Bronchial epithelial cell (primary cell): ENCODE measurements at regions not wholly inside any gene's neighbourhood (a gene's known extent, or its start where the extent isn't known, plus 50 kb on each side); places are given as distances from the start of the nearest gene placed in this dataset.

Experiments
- DNase-seq: peaks from one replicate; pipeline ENCODE4 v3.0.0-alpha.2; 2010; ENCODE audit warnings: low read depth
- FAIRE-seq: peaks from 2 replicates; lab custom pipeline; 2011; peaks lifted over from hg19 to GRCh38; lab: Jason Lieb, UNC
- H3K27me3 ChIP-seq: 2 replicates; pipeline ENCODE4 v1.5.1; 2011; ENCODE audit warnings: low read length; ENCODE audit not compliant: control insufficient read depth, insufficient read depth
- H3K36me3 ChIP-seq: 2 replicates; pipeline ENCODE4 v1.5.1; 2011; ENCODE audit warnings: low read length; ENCODE audit not compliant: control insufficient read depth, insufficient read depth
- H3K4me3 ChIP-seq: 2 replicates; pipeline ENCODE4 v1.5.1; 2011; ENCODE audit warnings: mild to moderate bottlenecking, low read depth, low read length, control low read depth
- TF ChIP-seq, protein P1 (sequence below): IDR thresholded peaks from 2 replicates; pipeline ENCODE4 v1.5.1; 2011; ENCODE audit warnings: mild to moderate bottlenecking, moderate library complexity, low read length, control low read depth, inconsistent platforms; ENCODE audit not compliant: insufficient read depth, severe bottlenecking

DNA sequence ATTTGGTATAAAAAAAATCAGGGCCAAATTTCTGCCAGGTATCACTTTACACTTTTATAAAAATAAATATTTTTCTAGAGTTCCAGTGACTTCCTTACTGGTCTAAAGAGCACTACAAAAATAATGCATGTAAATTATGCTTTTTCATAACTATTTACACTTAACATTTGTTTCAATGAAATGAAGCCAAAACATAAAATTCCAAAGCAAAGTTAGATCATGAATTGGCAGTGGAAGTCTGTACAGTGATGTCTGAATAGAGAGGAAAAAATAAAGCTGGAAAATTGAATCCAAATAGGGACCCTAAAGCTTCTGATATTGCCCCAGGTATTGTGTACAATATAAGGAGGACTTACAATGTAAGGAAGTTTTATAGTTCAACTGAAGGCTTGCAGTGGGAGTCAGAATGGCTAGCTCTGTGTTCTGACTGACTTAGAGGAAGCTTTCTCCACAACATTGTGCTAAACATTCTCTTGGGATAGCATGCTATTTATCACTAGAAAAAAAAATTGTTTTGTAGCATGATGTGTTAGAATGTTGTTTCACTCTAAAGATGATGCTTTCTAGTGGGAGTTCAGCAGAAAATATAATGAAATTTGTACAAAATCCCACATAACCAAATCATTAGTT is 288.2 kb upstream of the UGT8 start:
- FAIRE-seq: no peak
- no peaks in the 10 kb centered on the region for H3K36me3 ChIP-seq
- no peak overlapping the region for H3K4me3 ChIP-seq
- no peak for DNase-seq
- H3K27me3 ChIP-seq: no peaks in the 10 kb centered on the region
- TF ChIP-seq, protein P1, sequence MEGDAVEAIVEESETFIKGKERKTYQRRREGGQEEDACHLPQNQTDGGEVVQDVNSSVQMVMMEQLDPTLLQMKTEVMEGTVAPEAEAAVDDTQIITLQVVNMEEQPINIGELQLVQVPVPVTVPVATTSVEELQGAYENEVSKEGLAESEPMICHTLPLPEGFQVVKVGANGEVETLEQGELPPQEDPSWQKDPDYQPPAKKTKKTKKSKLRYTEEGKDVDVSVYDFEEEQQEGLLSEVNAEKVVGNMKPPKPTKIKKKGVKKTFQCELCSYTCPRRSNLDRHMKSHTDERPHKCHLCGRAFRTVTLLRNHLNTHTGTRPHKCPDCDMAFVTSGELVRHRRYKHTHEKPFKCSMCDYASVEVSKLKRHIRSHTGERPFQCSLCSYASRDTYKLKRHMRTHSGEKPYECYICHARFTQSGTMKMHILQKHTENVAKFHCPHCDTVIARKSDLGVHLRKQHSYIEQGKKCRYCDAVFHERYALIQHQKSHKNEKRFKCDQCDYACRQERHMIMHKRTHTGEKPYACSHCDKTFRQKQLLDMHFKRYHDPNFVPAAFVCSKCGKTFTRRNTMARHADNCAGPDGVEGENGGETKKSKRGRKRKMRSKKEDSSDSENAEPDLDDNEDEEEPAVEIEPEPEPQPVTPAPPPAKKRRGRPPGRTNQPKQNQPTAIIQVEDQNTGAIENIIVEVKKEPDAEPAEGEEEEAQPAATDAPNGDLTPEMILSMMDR: no peak

DNA sequence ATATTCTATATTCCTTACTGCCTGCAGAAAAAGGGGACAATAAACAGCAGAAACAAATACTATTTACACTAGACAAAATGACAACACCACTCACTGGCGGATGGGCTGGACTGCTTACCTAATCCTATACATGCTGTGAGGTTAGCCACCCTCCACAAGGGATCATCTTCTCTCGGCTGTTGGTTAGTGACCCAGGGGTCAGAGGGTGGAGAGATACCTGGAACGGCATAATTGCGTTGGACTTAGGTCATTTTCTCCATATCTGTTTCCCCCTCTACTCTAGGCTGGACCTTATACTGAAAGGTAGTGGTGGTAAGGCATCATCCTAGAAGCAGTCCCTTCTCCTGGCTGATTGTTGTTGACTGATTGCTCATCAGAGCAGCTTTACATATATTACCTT is 286.8 kb upstream of the UGT8 start:
- Histone ChIP-seq H3K4me3 (no peak overlapping the region), H3K27me3 (no peaks in the 10 kb centered on the region), H3K36me3 (no peaks in the 10 kb centered on the region)
- DNase-seq (no peak), FAIRE-seq (no peak)
- TF ChIP-seq, protein P1: no peak

DNA sequence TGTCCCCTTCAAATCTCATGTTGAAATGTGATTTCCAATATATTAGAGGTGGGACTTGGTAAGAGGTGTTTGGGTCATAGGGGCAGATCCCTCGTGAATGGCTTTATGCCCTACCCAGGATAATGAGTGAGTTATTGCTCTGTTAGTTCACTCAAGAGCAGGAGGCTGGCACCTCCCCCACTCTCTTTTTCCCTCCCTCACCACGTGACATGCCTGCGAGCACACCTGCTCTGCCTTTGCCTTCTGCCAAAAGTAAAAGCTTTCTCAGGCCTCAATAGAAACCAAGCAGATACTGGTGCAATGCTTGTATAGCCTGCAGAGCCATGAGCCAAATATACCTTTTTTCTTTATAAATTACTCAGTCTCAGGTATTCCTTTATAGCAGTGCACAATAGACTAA is 286.3 kb upstream of the UGT8 start:
- FAIRE-seq (no peak), DNase-seq (no peak)
- no peaks in the 10 kb centered on the region for H3K36me3 ChIP-seq
- no peak overlapping the region for H3K4me3 ChIP-seq
- TF ChIP-seq, protein P1: no peak
- no peaks in the 10 kb centered on the region for H3K27me3 ChIP-seq

DNA sequence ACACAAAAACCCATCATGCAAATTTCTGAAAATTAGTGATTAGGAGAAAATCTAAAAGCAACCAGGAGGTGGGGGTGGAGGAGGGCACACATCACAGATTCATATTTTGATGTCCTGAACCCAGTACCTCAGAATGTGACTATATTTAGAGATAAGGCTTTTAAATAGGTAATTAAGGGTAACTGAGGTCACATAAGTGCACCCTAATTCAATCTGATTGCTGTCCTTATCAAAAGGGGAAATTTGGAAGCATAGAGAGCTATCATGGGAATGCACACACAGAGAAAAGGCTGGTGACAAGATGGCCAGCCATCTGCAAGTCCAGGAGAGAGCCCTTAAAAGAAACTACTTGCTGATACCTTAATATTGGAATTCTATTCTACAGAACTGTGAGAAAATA is 281.8 kb upstream of the UGT8 start:
- FAIRE-seq (no peak), DNase-seq (no peak)
- Histone ChIP-seq H3K36me3 (no peaks in the 10 kb centered on the region), H3K27me3 (no peaks in the 10 kb centered on the region), H3K4me3 (no peak overlapping the region)
- TF ChIP-seq, protein P1: no peak

DNA sequence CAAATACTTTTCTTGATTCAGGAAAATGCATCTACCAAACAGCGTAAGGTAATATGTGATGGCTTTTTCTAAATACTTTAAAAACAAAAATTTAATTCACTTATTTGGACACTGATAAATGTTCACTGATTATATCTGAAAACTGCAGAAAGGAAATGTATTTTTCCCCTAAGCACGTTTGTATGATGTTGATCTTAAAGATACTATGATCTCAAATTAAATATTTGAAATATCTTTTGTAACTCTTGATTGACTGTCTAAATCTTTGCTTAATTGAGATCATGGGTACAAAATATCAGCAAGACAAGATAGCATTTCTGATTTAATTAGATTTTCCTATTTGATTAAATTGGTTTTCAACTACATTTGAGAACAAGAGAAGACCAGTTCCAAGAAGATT is 281.0 kb upstream of the UGT8 start:
- no peak overlapping the region for H3K4me3 ChIP-seq
- no peak for FAIRE-seq
- H3K36me3 ChIP-seq: no peaks in the 10 kb centered on the region
- TF ChIP-seq, protein P1: no peak
- H3K27me3 ChIP-seq: no peaks in the 10 kb centered on the region
- no peak for DNase-seq

DNA sequence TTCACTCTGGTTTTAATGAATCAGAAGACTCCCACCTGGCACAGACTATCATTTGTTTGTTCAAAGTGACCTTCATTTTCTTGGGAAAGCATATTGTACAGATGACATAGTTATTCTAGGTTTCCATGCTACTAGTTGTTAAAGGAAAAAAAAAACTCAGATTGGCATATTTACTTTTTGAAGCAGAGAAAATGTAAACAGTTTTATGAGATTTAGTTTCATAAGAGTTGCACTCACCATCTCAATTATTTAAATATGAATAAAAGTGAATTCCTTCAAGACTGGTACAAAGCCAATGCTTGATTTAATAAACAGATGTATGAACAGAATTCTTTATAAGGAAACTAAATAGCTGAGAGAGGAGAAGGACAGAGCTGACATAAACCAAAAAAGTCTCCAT is 280.3 kb upstream of the UGT8 start:
- no peaks in the 10 kb centered on the region for H3K27me3 ChIP-seq
- no peak overlapping the region for H3K4me3 ChIP-seq
- no peak for FAIRE-seq
- DNase-seq: no peak
- H3K36me3 ChIP-seq: no peaks in the 10 kb centered on the region
- TF ChIP-seq, protein P1: no peak
